ENCODE measurements at regions not wholly inside any gene's neighbourhood (a gene's known extent, or its start where the extent isn't known, plus 50 kb on each side); places are given as distances from the start of the nearest gene placed in this dataset.

DNA sequence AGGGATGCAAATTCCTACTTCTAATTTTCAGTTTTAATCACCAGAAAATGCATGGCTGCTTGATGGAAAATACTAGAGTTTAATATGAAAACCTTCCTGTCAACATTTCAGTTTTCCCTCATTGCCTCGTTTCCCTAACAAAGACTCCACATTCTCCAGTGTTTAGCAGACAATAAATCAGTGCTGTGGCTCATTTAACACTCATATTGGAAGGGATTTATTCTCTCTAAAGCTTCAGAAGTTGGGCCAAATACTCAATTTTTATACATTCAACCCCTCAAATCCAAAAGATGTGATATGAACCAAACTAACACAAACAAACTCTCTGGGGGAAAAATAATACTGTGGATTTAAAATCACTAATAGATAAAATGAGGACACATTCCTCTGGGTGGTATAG lies 482.5 kb downstream of the FLRT2 start:
- no peaks in the 10 kb centered on the region for H3K36me3 ChIP-seq (ENCODE audit: insufficient read depth)
- H3K4me3 ChIP-seq (ENCODE audit: low read depth, low read length): no peak overlapping the region
- no peaks in the 10 kb centered on the region for H3K4me1 ChIP-seq (ENCODE audit: insufficient read depth)
- no peak for DNase-seq (ENCODE audit: extremely low spot score)
- WGBS: 11% methylated on average over 1 of the region's 1 CpG
- H3K27ac ChIP-seq (ENCODE audit: low read depth): no peak overlapping the region

- no peaks in the 10 kb centered on the region for H3K36me3 ChIP-seq (ENCODE audit: insufficient read depth)
- no peak overlapping the region for H3K4me3 ChIP-seq (ENCODE audit: low read depth, low read length)
- no peak overlapping the region for H3K27ac ChIP-seq (ENCODE audit: low read depth)
- H3K4me1 ChIP-seq (ENCODE audit: insufficient read depth): no peaks in the 10 kb centered on the region
- 91% methylated on average over 3 of the region's 3 CpGs for WGBS
- DNase-seq (ENCODE audit: extremely low spot score): no peak
Measured at GRCh38 chr14:86003998-86004397, 474.1 kb downstream of the FLRT2 start.

DNA sequence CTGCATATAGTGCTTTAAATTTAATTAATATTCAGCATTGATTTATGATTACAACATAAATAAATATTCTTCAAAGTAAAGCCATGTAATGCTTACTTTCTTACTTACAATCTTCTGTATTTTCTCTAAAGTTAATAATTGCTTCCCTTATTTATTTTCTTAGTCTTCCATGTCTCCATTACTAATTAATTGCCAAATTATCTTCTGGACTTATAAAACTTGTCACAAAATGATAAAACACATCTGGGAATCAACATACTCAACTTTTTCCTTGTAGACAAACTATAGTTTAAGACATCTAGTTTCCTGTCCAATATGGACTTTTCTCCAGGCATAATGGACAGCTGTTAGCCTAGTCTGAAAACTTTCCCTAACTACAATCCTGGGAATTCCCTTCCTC lies 466.6 kb downstream of the FLRT2 start:
- no peaks in the 10 kb centered on the region for H3K36me3 ChIP-seq (ENCODE audit: insufficient read depth)
- no peak for DNase-seq (ENCODE audit: extremely low spot score)
- no peak overlapping the region for H3K27ac ChIP-seq (ENCODE audit: low read depth)
- H3K4me3 ChIP-seq (ENCODE audit: low read depth, low read length): no peak overlapping the region
- H3K4me1 ChIP-seq (ENCODE audit: insufficient read depth): no peaks in the 10 kb centered on the region

DNA sequence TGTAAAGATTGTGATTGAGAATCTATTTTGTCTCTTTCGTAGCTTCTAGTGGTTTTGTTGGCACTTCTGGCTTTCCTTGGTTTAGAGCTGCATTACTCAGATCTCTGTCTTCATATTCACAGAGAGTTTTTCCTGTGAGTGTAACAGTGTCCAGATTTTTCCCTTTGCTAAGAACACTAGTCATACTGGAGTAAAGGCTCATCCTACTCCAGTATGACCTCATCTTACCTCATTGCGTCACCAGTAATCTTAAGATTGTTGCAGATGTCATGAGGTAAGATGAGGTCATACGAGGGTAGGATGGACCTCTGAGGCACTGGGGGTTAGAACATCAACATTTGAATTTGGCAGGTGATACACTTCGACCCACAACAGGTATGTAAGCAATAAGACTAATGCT lies 461.2 kb downstream of the FLRT2 start:
- Histone ChIP-seq H3K4me3 (ENCODE audit: low read depth, low read length) (no peak overlapping the region), H3K36me3 (ENCODE audit: insufficient read depth) (no peaks in the 10 kb centered on the region), H3K27ac (ENCODE audit: low read depth) (no peak overlapping the region), H3K4me1 (ENCODE audit: insufficient read depth) (no peaks in the 10 kb centered on the region)
- no peak for DNase-seq (ENCODE audit: extremely low spot score)
- WGBS: 84% methylated on average over 4 of the region's 4 CpGs

- no peak for DNase-seq (ENCODE audit: extremely low spot score)
- WGBS: 66% methylated on average over 5 of the region's 5 CpGs
Measured at GRCh38 chr14:85987907-85988306, 458.0 kb downstream of the FLRT2 start.

DNA sequence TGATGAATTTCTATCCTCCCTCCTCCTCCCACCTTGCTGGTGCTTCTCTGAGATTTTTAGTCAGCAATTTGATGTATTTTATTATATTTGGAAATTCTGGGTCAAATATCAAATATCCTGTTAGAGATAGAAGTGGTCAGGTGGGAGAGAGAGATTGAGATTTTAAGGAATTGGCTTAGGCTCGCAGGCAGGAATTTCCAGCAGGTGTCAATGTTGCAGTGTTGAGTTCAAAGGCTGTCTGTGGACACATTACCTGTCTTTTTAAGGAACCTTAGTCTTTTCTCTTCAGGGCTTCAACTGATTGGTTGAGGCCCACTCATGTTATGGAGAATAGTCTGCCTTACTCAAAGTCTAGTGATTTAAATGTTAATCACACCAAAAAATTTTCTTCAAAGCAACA lies 457.3 kb downstream of the FLRT2 start:
- no peak overlapping the region for H3K4me3 ChIP-seq (ENCODE audit: low read depth, low read length)
- DNase-seq (ENCODE audit: extremely low spot score): no peak
- H3K36me3 ChIP-seq (ENCODE audit: insufficient read depth): no peaks in the 10 kb centered on the region
- no peaks in the 10 kb centered on the region for H3K4me1 ChIP-seq (ENCODE audit: insufficient read depth)
- no peak overlapping the region for H3K27ac ChIP-seq (ENCODE audit: low read depth)
- WGBS: 87% methylated on average over 1 of the region's 1 CpG

More at GRCh38 chr14:85987907-85988306, 458.0 kb downstream of the FLRT2 start:
- H3K27ac ChIP-seq (ENCODE audit: low read depth): no peak overlapping the region
- no peaks in the 10 kb centered on the region for H3K36me3 ChIP-seq (ENCODE audit: insufficient read depth)
- H3K4me1 ChIP-seq (ENCODE audit: insufficient read depth): no peaks in the 10 kb centered on the region
- H3K4me3 ChIP-seq (ENCODE audit: low read depth, low read length): no peak overlapping the region

- no peaks in the 10 kb centered on the region for H3K4me1 ChIP-seq (ENCODE audit: insufficient read depth)
- WGBS: 57% methylated on average over 1 of the region's 1 CpG
- no peak for DNase-seq (ENCODE audit: extremely low spot score)
Measured at GRCh38 chr14:85978582-85979250, 448.8 kb downstream of the FLRT2 start.

GRCh38 chr14:85974602-85975001 lies 444.7 kb downstream of the FLRT2 start:
- 82% methylated on average over 8 of the region's 8 CpGs for WGBS
- H3K4me1 ChIP-seq (ENCODE audit: insufficient read depth): no peaks in the 10 kb centered on the region
- H3K36me3 ChIP-seq (ENCODE audit: insufficient read depth): no peaks in the 10 kb centered on the region
- no peak overlapping the region for H3K27ac ChIP-seq (ENCODE audit: low read depth)
- DNase-seq (ENCODE audit: extremely low spot score): no peak
- H3K4me3 ChIP-seq (ENCODE audit: low read depth, low read length): no peak overlapping the region

More at GRCh38 chr14:85978582-85979250, 448.8 kb downstream of the FLRT2 start:
- H3K36me3 ChIP-seq (ENCODE audit: insufficient read depth): no peaks in the 10 kb centered on the region
- no peak overlapping the region for H3K27ac ChIP-seq (ENCODE audit: low read depth)
- H3K4me3 ChIP-seq (ENCODE audit: low read depth, low read length): no peak overlapping the region

GRCh38 chr14:85963486-85963885 lies 433.5 kb downstream of the FLRT2 start:
- no peaks in the 10 kb centered on the region for H3K4me1 ChIP-seq (ENCODE audit: insufficient read depth)
- no peak for DNase-seq (ENCODE audit: extremely low spot score)

GRCh38 chr14:85960756-85961155 lies 430.8 kb downstream of the FLRT2 start:
- H3K36me3 ChIP-seq (ENCODE audit: insufficient read depth): no peaks in the 10 kb centered on the region
- 53% methylated on average over 2 of the region's 2 CpGs for WGBS
- H3K27ac ChIP-seq (ENCODE audit: low read depth): no peak overlapping the region
- no peaks in the 10 kb centered on the region for H3K4me1 ChIP-seq (ENCODE audit: insufficient read depth)
- no peak overlapping the region for H3K4me3 ChIP-seq (ENCODE audit: low read depth, low read length)
- DNase-seq (ENCODE audit: extremely low spot score): no peak

More at GRCh38 chr14:85963486-85963885, 433.5 kb downstream of the FLRT2 start:
- Histone ChIP-seq H3K27ac (ENCODE audit: low read depth) (no peak overlapping the region), H3K36me3 (ENCODE audit: insufficient read depth) (no peaks in the 10 kb centered on the region), H3K4me3 (ENCODE audit: low read depth, low read length) (no peak overlapping the region)

DNA sequence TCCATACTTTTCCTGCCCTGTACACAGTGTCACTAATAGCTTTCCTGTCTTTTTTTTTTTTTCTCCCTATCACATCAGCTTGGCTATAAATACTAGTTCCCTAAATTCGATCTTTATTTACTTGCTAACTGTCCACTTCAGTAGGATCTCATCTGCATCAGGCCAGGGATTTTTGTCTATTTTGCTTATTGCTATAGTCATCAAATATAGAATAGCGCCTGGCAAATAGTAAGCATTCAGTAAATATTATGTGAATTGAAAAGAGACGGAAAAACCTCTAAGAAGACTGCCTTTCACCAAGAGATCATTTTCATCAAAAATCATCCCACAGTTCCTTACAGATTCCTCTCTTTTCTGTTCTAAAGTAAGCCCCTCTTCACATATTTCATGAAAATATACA lies 429.1 kb downstream of the FLRT2 start:
- Histone ChIP-seq H3K4me3 (ENCODE audit: low read depth, low read length) (no peak overlapping the region), H3K36me3 (ENCODE audit: insufficient read depth) (no peaks in the 10 kb centered on the region), H3K4me1 (ENCODE audit: insufficient read depth) (no peaks in the 10 kb centered on the region), H3K27ac (ENCODE audit: low read depth) (no peak overlapping the region)
- no peak for DNase-seq (ENCODE audit: extremely low spot score)
- WGBS: 80% methylated on average over 3 of the region's 3 CpGs

DNA sequence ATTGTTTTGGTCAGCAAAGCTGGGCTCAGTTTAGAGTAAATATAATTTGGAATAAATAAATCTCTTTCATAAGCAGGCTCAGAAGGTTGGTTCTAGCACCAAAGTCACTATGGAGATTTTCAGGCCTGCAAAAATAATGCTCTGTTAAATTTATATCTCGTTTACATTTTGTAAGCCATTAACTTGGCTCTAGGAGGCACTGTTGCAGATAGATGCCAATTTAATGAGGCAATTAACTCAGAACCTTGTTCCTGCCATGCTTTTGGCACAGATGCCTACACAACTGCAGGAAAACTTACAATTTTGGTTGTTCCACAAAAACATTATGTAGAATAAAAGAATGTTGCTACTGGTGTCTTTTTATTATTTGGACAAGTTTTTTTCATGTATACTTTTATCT lies 428.1 kb downstream of the FLRT2 start:
- Histone ChIP-seq H3K27ac (ENCODE audit: low read depth) (no peak overlapping the region), H3K4me3 (ENCODE audit: low read depth, low read length) (no peak overlapping the region), H3K4me1 (ENCODE audit: insufficient read depth) (no peaks in the 10 kb centered on the region), H3K36me3 (ENCODE audit: insufficient read depth) (no peaks in the 10 kb centered on the region)
- 49% methylated on average over 1 of the region's 1 CpG for WGBS
- DNase-seq (ENCODE audit: extremely low spot score): no peak

- Histone ChIP-seq H3K27ac (ENCODE audit: low read depth) (no peak overlapping the region), H3K36me3 (ENCODE audit: insufficient read depth) (no peaks in the 10 kb centered on the region), H3K4me1 (ENCODE audit: insufficient read depth) (no peaks in the 10 kb centered on the region), H3K4me3 (ENCODE audit: low read depth, low read length) (no peak overlapping the region)
- DNase-seq (ENCODE audit: extremely low spot score): no peak
- 63% methylated on average over 3 of the region's 3 CpGs for WGBS
Measured at GRCh38 chr14:85953265-85953664, 423.3 kb downstream of the FLRT2 start.

GRCh38 chr14:85948153-85948552 lies 418.2 kb downstream of the FLRT2 start:
- WGBS: 61% methylated on average over 4 of the region's 4 CpGs
- Histone ChIP-seq H3K4me3 (ENCODE audit: low read depth, low read length) (no peak overlapping the region), H3K27ac (ENCODE audit: low read depth) (no peak overlapping the region), H3K4me1 (ENCODE audit: insufficient read depth) (no peaks in the 10 kb centered on the region), H3K36me3 (ENCODE audit: insufficient read depth) (no peaks in the 10 kb centered on the region)
- DNase-seq (ENCODE audit: extremely low spot score): no peak

All from urinary bladder (tissue), 3 donors.